ENCODE measurements at regions not wholly inside any gene's neighbourhood (a gene's known extent, or its start where the extent isn't known, plus 50 kb on each side); places are given as distances from the start of the nearest gene placed in this dataset.
A peak's percentile ranks its signal among the peaks of the same experiment; 100 is the strongest.

GRCh38 chr10:83122336-83122735, 1017.0 kb upstream of the GHITM start:
- Histone ChIP-seq H3K9ac (ENCODE audit: control insufficient read depth, extremely low read depth, insufficient read depth, low read length) (no peak overlapping the region), H3K9me1 (ENCODE audit: control insufficient read depth, extremely low read depth, insufficient read depth, low read length) (no peaks in the 10 kb centered on the region), H2AFZ (ENCODE audit: control insufficient read depth, low read length) (no peak overlapping the region), H3K79me2 (ENCODE audit: control insufficient read depth, insufficient read depth, low read length) (no peaks in the 10 kb centered on the region), H3K4me1 (ENCODE audit: control insufficient read depth, extremely low read depth, insufficient read depth, low read length) (peaks cover under 1% of the 10 kb centered on the region), H3K4me3 (ENCODE audit: control insufficient read depth in 2 of 3, extremely low read depth in 1 of 3, insufficient read depth in 2 of 3, low read depth in 1 of 3, low read length in 3 of 3) (no peak overlapping the region), H3K36me3 (ENCODE audit: control insufficient read depth in 2 of 2, extremely low read depth in 1 of 2, insufficient read depth in 2 of 2, low read length in 2 of 2) (no peaks in the 10 kb centered on the region), H3K4me2 (ENCODE audit: control insufficient read depth, extremely low read depth, insufficient read depth, low read depth, low read length) (no peak overlapping the region), H4K20me1 (ENCODE audit: control insufficient read depth, extremely low read depth, insufficient read depth, low read length) (no peaks in the 10 kb centered on the region), H3K9me3 (ENCODE audit: control insufficient read depth, low read depth, low read length) (no peaks in the 10 kb centered on the region), H3K27me3 (ENCODE audit: control insufficient read depth, extremely low read depth, insufficient read depth, low read length) (no peaks in the 10 kb centered on the region), H3K27ac (ENCODE audit: control insufficient read depth, insufficient read depth, low read length) (no peak overlapping the region)
- DNase-seq (ENCODE audit: low read depth, low spot score): no peak
- no peak for FAIRE-seq
- dilution Hi-C loops (cut with MboI; ENCODE audit: extremely low pct_ligation_motif_present, low sequenced_read_pairs): no loop called here
- TF ChIP-seq EZH2 (IDR thresholded peaks at IDR 0.05; ENCODE audit: low read length) (no peak), CTCF (optimal IDR thresholded peaks at IDR 0.05 in 1 of 3, IDR thresholded peaks at IDR 0.05 in 1 of 3, conservative IDR thresholded peaks at IDR 0.05 in 1 of 3; ENCODE audit: extremely low read depth in 1 of 3, insufficient read depth in 2 of 3, low read length in 3 of 3) (no peak)

- H4K20me1 ChIP-seq (ENCODE audit: control insufficient read depth, extremely low read depth, insufficient read depth, low read length): no peaks in the 10 kb centered on the region
- FAIRE-seq: peak; percentile 83
- H3K27ac ChIP-seq (ENCODE audit: control insufficient read depth, insufficient read depth, low read length): peak overlapping the region; percentile 33
- no peaks in the 10 kb centered on the region for H3K79me2 ChIP-seq (ENCODE audit: control insufficient read depth, insufficient read depth, low read length)
- no peak overlapping the region for H3K4me3 ChIP-seq (ENCODE audit: control insufficient read depth in 2 of 3, extremely low read depth in 1 of 3, insufficient read depth in 2 of 3, low read depth in 1 of 3, low read length in 3 of 3)
- dilution Hi-C loops (cut with MboI; ENCODE audit: extremely low pct_ligation_motif_present, low sequenced_read_pairs): no loop called here
- H2AFZ ChIP-seq (ENCODE audit: control insufficient read depth, low read length): peak overlapping the region; percentile 80
- H3K9me3 ChIP-seq (ENCODE audit: control insufficient read depth, low read depth, low read length): no peaks in the 10 kb centered on the region
- no peaks in the 10 kb centered on the region for H3K9me1 ChIP-seq (ENCODE audit: control insufficient read depth, extremely low read depth, insufficient read depth, low read length)
- H3K36me3 ChIP-seq (ENCODE audit: control insufficient read depth in 2 of 2, extremely low read depth in 1 of 2, insufficient read depth in 2 of 2, low read length in 2 of 2): no peaks in the 10 kb centered on the region
- H3K4me2 ChIP-seq (ENCODE audit: control insufficient read depth, extremely low read depth, insufficient read depth, low read depth, low read length): peak overlapping the region; percentile 53
- H3K27me3 ChIP-seq (ENCODE audit: control insufficient read depth, extremely low read depth, insufficient read depth, low read length): no peaks in the 10 kb centered on the region
- DNase-seq (ENCODE audit: low read depth, low spot score): peak; percentile 5
- TF ChIP-seq CTCF (optimal IDR thresholded peaks at IDR 0.05 in 1 of 3, IDR thresholded peaks at IDR 0.05 in 1 of 3, conservative IDR thresholded peaks at IDR 0.05 in 1 of 3; ENCODE audit: extremely low read depth in 1 of 3, insufficient read depth in 2 of 3, low read length in 3 of 3) (no peak), EZH2 (IDR thresholded peaks at IDR 0.05; ENCODE audit: low read length) (no peak)
- H3K9ac ChIP-seq (ENCODE audit: control insufficient read depth, extremely low read depth, insufficient read depth, low read length): no peak overlapping the region
- peaks cover 11% of the 10 kb centered on the region for H3K4me1 ChIP-seq (ENCODE audit: control insufficient read depth, extremely low read depth, insufficient read depth, low read length)
These were observed 1011.2 kb upstream of the GHITM start for GRCh38 chr10:83127942-83128575.

All from keratinocyte (primary cell).